ENCODE measurements at regions not wholly inside any gene's neighbourhood (a gene's known extent, or its start where the extent isn't known, plus 50 kb on each side); places are given as distances from the start of the nearest gene placed in this dataset.

- TF ChIP-seq, protein P1, sequence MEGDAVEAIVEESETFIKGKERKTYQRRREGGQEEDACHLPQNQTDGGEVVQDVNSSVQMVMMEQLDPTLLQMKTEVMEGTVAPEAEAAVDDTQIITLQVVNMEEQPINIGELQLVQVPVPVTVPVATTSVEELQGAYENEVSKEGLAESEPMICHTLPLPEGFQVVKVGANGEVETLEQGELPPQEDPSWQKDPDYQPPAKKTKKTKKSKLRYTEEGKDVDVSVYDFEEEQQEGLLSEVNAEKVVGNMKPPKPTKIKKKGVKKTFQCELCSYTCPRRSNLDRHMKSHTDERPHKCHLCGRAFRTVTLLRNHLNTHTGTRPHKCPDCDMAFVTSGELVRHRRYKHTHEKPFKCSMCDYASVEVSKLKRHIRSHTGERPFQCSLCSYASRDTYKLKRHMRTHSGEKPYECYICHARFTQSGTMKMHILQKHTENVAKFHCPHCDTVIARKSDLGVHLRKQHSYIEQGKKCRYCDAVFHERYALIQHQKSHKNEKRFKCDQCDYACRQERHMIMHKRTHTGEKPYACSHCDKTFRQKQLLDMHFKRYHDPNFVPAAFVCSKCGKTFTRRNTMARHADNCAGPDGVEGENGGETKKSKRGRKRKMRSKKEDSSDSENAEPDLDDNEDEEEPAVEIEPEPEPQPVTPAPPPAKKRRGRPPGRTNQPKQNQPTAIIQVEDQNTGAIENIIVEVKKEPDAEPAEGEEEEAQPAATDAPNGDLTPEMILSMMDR (IDR thresholded peaks at IDR 0.05; ENCODE audit: low read depth, low read length, missing input control) = no peak
- no peak for TF ChIP-seq REST (IDR thresholded peaks at IDR 0.05)
- TF ChIP-seq TAF1 (conservative IDR thresholded peaks at IDR 0.05) = no peak
- TF ChIP-seq ATF3 (IDR thresholded peaks at IDR 0.05) = no peak
- TF ChIP-seq, protein P2, sequence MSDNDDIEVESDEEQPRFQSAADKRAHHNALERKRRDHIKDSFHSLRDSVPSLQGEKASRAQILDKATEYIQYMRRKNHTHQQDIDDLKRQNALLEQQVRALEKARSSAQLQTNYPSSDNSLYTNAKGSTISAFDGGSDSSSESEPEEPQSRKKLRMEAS (IDR thresholded peaks at IDR 0.05) = no peak
Measured at GRCh38 chr1:94670273-94670672, 128.7 kb upstream of the F3 start.

Data from liver (tissue), 3 donors.